DMS153 (cell line): ENCODE measurements at regions not wholly inside any gene's neighbourhood (a gene's known extent, or its start where the extent isn't known, plus 50 kb on each side); places are given as distances from the start of the nearest gene placed in this dataset.

Experiments used
- DNase-seq: peaks from one replicate; lab custom pipeline; 2025; lab: John Stamatoyannopoulos, UW

GRCh38 chr16:49216593-49216992, 65.0 kb downstream of the CBLN1 start:
- DNase-seq: no peak

DNA sequence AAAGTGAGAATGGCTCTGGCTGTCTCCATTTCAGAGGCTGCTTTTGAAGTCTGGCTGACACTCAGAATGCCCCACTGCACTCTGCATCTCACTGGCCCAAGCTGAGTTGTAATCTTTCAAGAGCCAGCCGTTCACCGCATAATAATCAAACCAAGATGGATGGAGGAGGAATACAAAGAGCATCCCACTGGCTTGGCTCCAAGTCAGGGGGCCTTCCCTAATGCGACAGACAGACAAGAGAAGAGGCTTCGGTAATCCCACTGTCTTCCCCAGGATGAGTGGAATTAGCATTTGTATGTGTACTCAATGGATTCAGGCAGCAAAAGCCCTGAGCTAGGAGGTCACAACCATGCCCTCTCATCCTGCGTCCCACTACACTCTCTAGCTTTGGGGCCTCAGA, 68.0 kb downstream of the CBLN1 start:
- DNase-seq: no peak

- DNase-seq: no peak
Observed at GRCh38 chr16:49204191-49204590, 77.4 kb downstream of the CBLN1 start.

DNA sequence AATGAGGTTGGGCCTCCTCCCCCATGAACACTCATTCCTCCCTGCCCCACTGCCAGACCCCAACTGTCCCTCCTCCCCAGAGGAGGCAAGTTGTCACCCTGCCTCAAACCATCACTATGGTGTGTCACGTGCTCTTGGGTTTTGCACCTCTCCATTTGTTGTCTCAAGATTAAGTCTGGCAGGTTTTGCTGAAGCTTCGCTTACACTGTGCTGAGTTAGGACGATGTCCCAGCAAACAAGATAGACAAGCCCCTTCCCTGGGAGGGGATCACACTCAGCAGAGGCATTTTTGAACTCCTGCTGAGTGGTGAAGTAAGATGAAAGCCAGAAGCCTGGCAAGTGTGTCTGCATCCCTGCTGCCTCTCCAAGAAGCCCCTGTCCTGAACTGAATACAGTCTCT, 78.3 kb downstream of the CBLN1 start:
- no peak for DNase-seq

- no peak for DNase-seq
Observed at GRCh38 chr16:49201118-49201517, 80.5 kb downstream of the CBLN1 start.

DNA sequence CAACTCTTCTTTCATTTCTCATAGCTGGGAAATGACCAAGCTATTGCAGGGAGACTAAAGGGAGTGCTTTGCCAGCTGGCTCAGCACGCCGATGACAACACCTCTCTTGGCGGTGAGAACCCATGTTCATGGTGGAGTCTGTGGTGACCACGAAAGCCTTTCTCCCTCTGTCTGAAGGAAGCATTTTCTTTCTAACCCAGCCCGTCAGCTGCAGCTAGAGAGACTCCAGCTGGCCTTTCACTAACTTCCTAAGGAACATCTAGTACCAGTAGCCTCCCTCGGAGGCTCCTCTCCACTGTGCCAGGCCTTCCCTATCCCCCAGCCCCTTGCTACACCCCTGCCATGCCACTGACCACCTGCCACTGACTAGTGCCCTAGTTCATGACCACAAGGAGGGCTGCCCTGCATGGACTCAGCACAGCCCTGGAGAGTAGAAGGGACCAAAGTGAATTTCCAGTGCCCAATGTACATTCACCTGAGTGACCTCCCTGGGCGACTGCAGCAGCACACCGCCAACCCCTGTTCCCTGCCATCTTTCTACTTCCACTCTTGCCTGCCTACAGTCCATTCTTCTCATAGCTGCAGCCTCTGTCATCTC, 81.3 kb downstream of the CBLN1 start:
- no peak for DNase-seq

DNA sequence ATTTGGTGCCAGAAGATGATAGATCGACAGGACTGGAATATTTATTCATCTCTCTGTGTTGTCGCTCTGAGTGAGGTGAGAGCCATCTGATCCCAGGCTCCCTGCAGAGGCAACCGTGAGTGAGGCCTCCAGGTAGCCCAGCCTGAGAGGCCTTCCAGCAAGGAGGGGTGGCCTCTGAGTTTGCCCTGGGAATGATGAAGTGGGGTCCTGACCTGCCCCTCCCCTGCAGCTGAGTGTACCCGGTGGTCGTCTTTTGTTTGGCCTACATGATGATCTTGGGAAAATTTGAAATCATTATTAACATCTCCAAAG, 86.4 kb downstream of the CBLN1 start:
- no peak for DNase-seq

DNA sequence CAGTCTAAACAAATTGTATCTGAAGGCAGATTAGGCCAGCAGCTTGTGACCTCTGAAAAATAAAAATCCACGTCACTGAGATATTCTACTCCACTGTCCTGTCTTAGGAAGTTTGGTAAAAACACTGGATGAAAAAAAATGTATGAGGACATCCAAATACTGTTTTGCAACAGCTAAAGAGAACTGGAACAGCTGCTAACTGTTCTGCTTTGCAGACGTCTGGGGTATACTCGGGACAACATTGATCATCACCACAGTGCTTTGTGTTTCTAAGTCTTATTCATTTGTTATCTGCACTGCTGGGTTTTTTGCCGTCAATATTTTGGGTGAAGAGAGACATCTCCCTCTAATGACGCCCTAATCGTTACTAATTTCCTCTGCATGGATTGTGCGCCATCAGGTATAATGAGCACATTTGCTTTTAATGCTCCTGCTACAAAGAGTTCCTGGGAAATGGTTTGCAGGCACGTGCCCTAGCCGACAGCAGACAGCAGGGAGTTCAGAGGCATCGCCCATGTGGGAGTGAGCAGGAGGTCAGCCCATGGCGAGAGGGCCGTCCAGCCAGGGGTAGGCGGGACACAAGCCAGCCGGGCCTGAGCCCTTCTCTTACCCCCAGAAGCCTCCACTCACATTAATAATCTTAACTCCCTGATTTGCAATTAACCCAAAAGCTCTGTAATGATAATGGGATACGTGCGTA, 87.0 kb downstream of the CBLN1 start:
- no peak for DNase-seq

DNA sequence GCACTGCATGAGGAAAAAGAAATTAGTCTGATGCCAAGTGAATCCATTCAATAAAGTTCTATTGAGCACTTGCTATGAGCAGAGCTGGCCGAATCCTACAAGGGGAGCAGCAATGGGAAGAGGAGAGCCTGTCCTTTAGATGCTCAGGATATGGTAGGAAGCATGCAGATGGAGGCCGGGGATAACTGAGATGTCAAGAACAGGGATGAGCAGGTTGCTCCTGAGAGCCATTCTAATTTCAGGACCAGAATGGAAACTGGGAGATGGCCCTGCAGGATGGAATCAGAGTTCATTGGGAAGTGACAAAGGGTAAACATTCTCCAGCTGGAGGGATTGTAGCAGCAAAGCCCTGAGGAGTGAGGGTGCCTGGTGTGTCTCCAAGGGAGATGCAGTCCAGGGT, 88.0 kb downstream of the CBLN1 start:
- DNase-seq: no peak

GRCh38 chr16:49189286-49189685, 92.4 kb downstream of the CBLN1 start:
- no peak for DNase-seq

DNA sequence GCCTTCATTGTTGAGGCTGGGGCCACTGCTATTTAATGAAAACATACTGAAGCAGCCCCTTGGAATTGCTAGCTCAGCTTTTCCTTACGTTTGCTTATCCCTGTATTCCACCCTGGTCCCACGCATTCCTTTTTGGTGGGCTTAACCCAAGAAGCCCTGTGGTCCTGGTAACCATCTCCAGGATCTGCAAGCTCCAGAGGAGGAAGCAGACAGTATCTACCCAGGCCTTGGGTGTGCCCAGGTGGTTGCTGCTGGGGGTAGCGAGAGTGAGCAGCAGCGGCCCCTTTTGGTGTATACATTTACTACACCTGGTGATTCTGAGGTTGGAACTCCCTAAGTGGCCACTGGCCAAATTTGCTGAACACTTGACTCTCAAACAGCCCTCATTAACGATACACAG, 97.7 kb downstream of the CBLN1 start:
- peak; percentile 7 for DNase-seq

GRCh38 chr16:49181791-49182518, 99.7 kb downstream of the CBLN1 start:
- DNase-seq: peak; percentile 16

GRCh38 chr16:49179714-49180330, 101.8 kb downstream of the CBLN1 start:
- no peak for DNase-seq

DNA sequence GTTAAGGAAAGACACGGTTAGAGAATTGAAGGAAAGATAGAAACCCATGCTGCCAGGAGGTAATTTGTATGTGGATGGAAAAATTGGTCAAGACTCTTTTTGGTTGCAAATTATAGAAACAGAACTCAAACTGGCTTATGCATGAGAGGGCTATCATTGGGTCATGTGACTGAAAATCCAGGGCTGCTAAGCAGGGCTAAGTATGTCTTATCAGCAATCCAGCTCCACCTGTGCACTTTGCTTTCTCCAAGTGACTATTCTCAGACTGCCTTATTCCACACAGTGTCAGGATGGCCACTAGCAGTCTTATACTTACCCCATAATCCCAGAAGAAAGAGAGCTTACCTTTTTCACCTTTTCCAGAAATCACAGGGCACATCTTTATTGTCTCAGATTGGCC, 113.5 kb downstream of the CBLN1 start:
- DNase-seq: no peak

GRCh38 chr16:49165025-49165424, 116.6 kb downstream of the CBLN1 start:
- no peak for DNase-seq

GRCh38 chr16:49161191-49161590, 120.4 kb downstream of the CBLN1 start:
- DNase-seq: no peak

DNA sequence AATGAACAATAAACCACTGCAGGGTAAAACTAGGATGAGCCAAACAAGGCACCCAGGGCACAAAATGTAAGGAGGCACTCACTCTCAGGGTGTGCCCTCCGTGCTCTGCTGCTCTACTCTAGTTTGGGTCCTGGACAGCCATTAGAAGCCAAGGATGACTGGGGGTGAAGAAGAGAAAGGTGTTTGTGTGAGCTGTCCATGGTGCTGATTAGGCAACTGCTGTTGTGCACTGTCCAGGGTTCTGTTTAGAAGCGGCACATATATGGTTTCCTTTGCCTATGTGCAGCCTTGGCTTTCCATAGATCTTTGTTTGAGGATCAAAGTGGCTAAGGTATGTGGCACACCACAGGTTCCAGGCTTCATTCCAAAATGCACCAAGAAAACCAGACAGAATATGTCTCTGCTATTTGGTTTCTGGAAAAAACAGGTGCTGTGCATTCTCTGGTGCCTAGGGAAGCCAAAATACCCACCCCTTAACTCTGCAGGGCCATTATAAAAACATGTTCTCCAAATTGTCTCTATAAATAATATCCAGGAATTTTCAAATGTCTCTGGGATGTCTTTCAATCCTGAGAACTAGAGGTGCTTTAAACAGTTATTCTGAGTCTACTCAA, 123.5 kb downstream of the CBLN1 start:
- no peak for DNase-seq

DNA sequence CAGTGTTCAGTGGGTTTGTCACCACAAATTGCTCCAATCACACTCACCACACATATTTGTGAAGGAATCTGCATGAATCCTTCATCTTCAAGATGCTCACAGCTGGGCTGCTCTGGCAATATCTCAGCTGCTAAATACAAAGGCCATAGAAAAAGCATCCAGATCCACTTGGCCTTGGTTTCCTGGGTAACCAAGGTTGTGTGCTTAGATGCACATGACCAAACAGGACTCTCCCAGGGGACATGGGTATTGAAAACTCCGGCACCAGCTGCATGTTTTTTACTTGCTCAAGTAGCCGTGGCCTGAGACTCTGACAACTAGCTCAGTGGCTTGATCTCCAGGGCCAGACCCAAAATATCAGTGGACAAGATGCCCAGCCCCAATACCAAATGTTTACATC, 131.3 kb downstream of the CBLN1 start:
- no peak for DNase-seq

DNA sequence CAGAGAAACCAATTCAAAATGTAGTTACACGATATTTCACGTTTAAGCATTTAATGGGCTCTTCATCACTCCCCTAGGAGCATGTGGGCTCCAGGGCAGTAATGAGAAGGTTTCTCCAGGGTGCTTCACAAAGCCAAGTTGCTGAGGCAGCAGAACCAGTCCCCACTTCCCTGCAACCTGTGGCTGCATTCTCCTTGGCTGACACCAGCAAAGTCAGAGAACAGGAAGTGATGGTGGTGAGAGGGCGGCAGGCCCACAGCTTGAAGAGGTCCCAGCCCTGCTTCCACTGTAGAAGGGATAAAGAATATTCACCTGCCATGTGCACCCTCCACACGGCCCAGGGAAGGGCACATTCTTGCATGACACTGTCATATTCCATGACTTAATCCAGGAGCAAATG, 133.2 kb downstream of the CBLN1 start:
- DNase-seq: no peak

GRCh38 chr16:49140618-49141017, 141.0 kb downstream of the CBLN1 start:
- no peak for DNase-seq

DNA sequence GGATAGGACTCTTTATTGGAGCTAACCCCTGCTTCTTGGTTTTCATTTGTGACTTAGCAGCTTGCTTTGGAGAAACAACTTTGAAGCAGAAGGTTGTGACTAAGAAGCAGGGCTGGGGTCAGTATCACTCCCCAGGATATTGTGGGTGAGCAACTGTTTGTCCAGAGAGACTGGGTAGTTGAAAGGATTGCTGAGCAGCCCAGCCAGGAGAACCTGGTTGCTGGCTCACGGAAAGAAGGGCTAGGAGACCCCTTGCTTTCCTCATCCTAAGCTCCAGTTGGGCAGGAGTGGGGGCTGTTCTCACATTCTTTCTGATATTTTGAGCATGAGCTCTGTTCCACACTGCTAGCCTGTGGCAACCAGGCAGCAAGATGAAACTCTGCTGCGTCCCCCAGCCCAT, 151.2 kb downstream of the CBLN1 start:
- DNase-seq: no peak

DNA sequence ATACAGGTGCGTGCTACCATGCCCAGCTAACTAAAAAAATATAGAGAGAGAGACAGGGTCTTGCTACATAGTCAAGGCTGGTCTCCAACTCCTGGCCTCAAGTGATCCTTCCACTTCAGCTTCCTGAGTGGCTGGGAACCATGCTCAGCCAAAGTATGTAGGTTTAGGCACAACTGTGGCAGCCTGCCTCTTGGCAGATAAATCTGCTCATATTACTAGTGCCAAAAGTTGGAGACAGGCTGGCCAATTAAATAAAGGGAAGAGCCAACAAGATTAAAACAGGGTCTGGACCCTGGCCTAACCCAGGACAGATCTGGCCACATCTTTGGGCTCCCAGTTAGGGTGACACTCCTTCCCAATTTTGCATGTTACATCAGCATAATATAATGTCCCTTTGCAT, 151.7 kb downstream of the CBLN1 start:
- DNase-seq: no peak

GRCh38 chr16:49128740-49129139, 152.9 kb downstream of the CBLN1 start:
- DNase-seq: no peak
